G401 (cell line): ENCODE measurements at regions not wholly inside any gene's neighbourhood (a gene's known extent, or its start where the extent isn't known, plus 50 kb on each side); places are given as distances from the start of the nearest gene placed in this dataset.

Source experiments
- DNase-seq: peaks from one replicate; pipeline ENCODE4 v3.0.0-alpha.2; 2015; ENCODE audit warnings: low spot score
- in situ Hi-C: cut with HindIII; loops from 2 replicates; pipeline ENCODE4 v1.10.0; 2016; ENCODE audit warnings: low sequenced_read_pairs, mixed read lengths

DNA sequence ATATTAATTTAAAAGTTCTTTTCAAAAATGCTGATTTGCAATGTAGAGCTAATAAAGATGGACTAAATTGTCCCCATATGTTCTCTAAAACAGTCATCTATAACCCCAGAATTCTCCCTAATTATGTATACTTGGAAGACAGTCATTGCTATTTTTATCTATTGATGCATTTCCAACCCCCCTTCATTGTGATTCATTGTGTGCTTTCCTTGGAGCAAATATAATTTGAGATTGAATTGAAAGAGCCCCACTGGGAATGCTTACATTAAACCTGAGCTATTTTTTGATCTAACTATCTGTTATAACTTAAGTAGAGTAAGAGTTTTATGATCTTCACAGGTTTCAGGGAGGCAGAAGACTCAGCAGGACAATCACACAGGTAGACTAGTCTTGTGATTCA lies 73.7 kb upstream of the PTCHD4 start:
- in situ Hi-C loops: no loop called here

DNA sequence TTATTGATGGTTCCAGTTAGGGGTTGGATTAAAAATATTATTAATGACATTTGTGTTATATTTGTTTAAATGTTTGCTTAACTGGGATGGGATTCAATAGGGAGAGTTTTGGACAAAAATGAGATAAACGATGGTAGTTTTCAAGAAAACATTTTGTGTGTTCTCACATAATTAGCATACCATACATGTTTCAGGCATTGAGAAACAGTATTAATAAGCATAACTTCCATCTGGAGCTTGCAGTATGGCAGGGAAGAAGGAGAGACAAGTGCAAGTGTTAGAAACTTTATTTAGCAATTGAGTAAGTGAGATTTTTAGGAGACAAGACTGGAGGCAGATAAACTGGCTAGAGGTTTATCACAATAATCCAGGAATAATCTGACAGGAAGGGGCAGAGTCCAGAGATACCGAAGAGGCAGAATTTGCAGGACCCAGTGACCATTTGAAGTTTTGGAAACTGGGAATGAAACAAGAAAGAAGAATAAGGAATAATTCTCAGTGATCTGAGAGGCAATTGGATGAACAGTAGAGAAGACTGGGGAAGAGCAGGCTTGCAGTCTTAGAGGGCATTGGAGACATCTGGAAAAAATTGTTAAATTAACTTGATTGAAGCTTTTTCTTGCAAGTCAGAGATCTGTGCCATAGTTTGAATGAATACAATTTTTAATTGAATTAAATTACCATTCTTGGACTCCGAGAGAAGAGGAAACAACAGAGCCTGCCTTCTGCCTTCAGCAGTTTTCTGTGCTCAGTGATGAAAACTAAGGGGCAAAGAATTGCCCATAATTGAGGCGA lies 73.0 kb upstream of the PTCHD4 start:
- in situ Hi-C loops: no loop called here
- no peak for DNase-seq

More for the DNA sequence above, 73.7 kb upstream of the PTCHD4 start:
- no peak for DNase-seq

DNA sequence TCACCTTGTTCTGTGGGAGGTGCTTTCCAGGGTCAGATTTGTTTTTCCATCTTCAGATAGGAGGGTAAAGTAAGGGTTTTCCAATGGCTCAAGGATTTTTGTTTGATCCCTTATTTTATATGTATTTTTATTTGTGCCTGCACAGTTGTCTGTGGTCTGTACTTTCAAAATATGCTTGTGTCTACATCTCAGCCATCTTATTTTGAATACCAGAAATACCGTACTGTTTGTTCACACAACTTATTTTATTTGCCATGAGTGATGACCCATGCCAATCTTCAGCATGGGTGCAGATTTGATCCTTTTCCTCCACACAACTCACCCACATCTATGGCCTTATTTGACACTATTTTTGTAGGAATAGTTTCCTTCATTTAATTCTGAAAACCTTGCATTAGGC lies 72.2 kb upstream of the PTCHD4 start:
- in situ Hi-C loops: no loop called here
- no peak for DNase-seq

DNA sequence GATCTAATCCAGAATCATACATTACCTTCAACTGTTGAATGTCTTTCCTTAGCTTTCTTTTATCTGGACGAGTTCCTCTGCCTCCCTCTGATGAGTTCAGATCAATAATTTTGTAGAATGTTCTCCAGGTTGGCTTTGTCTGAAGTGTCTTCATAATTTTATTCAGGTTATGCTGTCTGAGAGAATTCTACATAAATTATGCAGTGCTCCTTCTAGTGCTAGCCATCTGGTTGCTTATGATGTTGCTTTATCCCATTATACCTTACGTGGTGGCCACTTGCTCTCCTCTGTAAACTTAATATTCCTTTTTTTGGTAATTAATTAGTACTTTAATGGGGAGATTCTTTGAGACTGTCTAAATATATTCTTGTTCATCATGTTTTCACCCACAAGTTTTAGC lies 67.7 kb upstream of the PTCHD4 start:
- DNase-seq: no peak
- in situ Hi-C loops: no loop called here

DNA sequence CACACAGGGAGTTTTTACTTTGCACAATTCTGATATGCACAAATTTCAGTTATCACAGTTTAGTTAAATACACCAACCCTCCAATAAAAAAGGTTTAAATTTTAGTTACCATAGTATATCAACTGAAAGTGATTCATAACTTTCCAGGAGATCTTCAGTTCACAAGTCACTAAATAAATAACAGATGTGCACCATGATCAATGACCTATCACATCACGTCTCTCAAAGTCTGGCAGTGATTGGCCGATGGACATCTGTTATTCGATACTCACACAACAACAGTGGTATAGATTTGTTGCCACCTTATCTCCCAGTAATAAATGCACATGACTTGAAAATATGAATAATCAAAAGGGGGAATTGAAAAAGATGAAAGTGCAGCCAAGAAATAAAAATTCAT lies 66.8 kb upstream of the PTCHD4 start:
- DNase-seq: no peak
- in situ Hi-C loops: no loop called here

DNA sequence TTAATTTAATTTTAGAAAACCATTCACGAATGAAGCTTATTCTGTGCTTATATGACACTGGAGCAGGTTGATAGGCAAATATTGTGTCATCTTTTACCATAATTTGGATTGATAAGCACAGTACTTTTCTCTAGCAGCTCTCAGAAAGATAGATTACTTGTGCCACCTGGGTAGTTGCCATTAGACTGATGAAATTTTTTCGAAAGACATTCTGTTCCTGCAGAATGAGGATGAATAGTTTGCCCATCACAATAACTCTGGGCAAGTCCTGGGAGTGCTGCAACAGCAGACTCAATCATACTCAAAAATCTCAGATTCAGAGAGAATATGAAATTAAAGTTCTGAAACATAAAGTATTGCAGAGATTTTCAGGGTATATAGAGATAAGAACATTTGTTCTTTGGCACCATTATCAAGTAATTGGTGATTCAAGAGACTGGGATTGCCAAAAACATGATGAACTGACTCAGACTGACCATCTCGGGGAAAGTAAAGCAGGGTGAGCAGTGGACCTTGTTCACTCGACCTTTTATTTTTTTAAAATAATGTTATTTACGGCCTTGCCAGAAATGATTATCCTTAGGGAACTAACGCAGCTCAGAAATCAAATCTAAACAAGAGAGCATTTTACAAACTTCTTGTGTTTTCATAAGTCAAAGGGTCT lies 65.8 kb upstream of the PTCHD4 start:
- DNase-seq: no peak
- in situ Hi-C loops: no loop called here

DNA sequence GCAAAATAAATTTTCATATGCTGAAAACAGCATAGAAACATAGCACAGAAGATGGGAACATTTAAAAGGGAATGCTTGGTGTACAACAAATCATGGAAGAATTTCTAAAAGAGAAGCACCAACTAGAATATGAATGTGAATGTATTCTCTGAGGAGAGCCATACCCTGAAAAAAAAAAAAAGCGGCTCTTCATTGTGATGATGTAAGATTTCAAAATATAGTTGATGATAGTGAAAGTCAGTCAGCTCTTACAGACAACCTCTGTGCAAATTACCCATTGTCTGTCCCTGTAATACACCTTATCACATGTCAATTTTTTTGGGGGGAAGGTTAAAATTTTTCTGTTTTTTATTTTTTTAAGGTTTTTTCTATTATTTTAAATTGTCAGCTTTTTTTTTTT lies 58.6 kb upstream of the PTCHD4 start:
- no peak for DNase-seq

More for the DNA sequence above, 58.6 kb upstream of the PTCHD4 start:
- in situ Hi-C loops: no loop called here
